ENCODE measurements at regions not wholly inside any gene's neighbourhood (a gene's known extent, or its start where the extent isn't known, plus 50 kb on each side); places are given as distances from the start of the nearest gene placed in this dataset.
A peak's percentile ranks its signal among the peaks of the same experiment; 100 is the strongest.

- H3K4me2 ChIP-seq (ENCODE audit: insufficient read depth, insufficient read length, low read length) = no peak overlapping the region
- H2AFZ ChIP-seq (ENCODE audit: low read length) = no peak overlapping the region
- no peak overlapping the region for H4K5ac ChIP-seq (ENCODE audit: insufficient read length, low read depth, low read length)
- no peak overlapping the region for H3K9ac ChIP-seq (ENCODE audit: extremely low read depth, insufficient read length, low read length)
- H2BK12ac ChIP-seq (ENCODE audit: insufficient read length, low read depth, low read length) = no peak overlapping the region
- Mint-ChIP-seq H3K27me3 (ENCODE audit: low read depth) (no peaks in the 10 kb centered on the region), H3K4me3 (no peak overlapping the region), H3K27ac (peak overlapping the region in 1 of 3 experiments; percentile 16; a peak in 2 of 7 replicates), H3K36me3 (ENCODE audit: insufficient read depth in 1 of 3, low read depth in 3 of 3) (0 out of 7 replicates have a peak, but pooled peaks cover 0 to 3% (median 0%) of the 10 kb centered on the region in 3 experiments), H3K4me1 (peaks cover 38 to 42% of the 10 kb centered on the region in 2 experiments), H3K9me3 (no peaks in the 10 kb centered on the region)
- no peak overlapping the region for H3K4ac ChIP-seq (ENCODE audit: low read depth, low read length)
- no peak overlapping the region for H2BK20ac ChIP-seq (ENCODE audit: low read depth, low read length, poor library complexity, severe bottlenecking)
- no peaks in the 10 kb centered on the region for H3K9me3 ChIP-seq (ENCODE audit: control insufficient read depth, low read depth, low read length)
- H3K23ac ChIP-seq (ENCODE audit: insufficient read length, low read depth, low read length) = no peak overlapping the region
- no peak overlapping the region for H3K56ac ChIP-seq (ENCODE audit: insufficient read length, low read depth, low read length)
- no peak overlapping the region for H2BK15ac ChIP-seq (ENCODE audit: low read depth, low read length)
- H4K20me1 ChIP-seq (ENCODE audit: control insufficient read depth, insufficient read depth, insufficient read length) = no peaks in the 10 kb centered on the region
- peaks cover 13% of the 10 kb centered on the region for H3K4me1 ChIP-seq (ENCODE audit: insufficient read depth, low read length)
- H2AK5ac ChIP-seq (ENCODE audit: insufficient read length, low read length) = no peak overlapping the region
- no peaks in the 10 kb centered on the region for H3K79me1 ChIP-seq (ENCODE audit: insufficient read depth, low read depth, low read length, poor library complexity, severe bottlenecking)
- H2BK120ac ChIP-seq (ENCODE audit: low read depth, low read length, poor library complexity, severe bottlenecking) = no peak overlapping the region
- H3K14ac ChIP-seq (ENCODE audit: insufficient read depth, low read length) = no peak overlapping the region
- H4K91ac ChIP-seq (ENCODE audit: insufficient read length, low read depth, low read length) = no peak overlapping the region
- no peaks in the 10 kb centered on the region for H3K23me2 ChIP-seq (ENCODE audit: insufficient read length, low read depth, low read length, poor library complexity, severe bottlenecking)
- no peak overlapping the region for H3K18ac ChIP-seq (ENCODE audit: insufficient read length, low read depth, low read length)
- no peak for DNase-seq
- H3K27me3 ChIP-seq (ENCODE audit: insufficient read depth, low read length) = no peaks in the 10 kb centered on the region
- H2BK5ac ChIP-seq (ENCODE audit: insufficient read length, low read length) = no peak overlapping the region
- no peak overlapping the region for H3K27ac ChIP-seq (ENCODE audit: insufficient read length, low read depth, low read length)
- H3T11ph ChIP-seq (ENCODE audit: low read length) = no peak overlapping the region
- no peak for TF ChIP-seq CTCF (conservative IDR thresholded peaks at IDR 0.05)
- H3K79me2 ChIP-seq (ENCODE audit: insufficient read depth, low read length) = no peaks in the 10 kb centered on the region
- no peak overlapping the region for H4K8ac ChIP-seq (replicated peaks; ENCODE audit: insufficient read length, low read depth, low read length)
- no CpG with 5 or more reads among the region's 3 CpGs for WGBS (ENCODE audit: extremely low coverage, insufficient read length, low lambda C conversion rate)
These were observed 150.0 kb upstream of the SYT10 start for GRCh38 chr12:33589576-33590114.

Measured in H9 (cell line).